HG02852 (cell line): ENCODE measurements at regions not wholly inside any gene's neighbourhood (a gene's known extent, or its start where the extent isn't known, plus 50 kb on each side); places are given as distances from the start of the nearest gene placed in this dataset.
"Not testable (repeated sequence)": the region's sequence is repeated elsewhere in the genome, so short reads cannot be mapped to it uniquely, and the experiment has no call there.

ENCODE experiments used
- ATAC-seq: cut with Tn5 transposase; IDR thresholded peaks from one replicate; pipeline ENCODE4 v1.9.1; 2021; ENCODE audit warnings: mild to moderate bottlenecking, moderate library complexity; ENCODE audit not compliant: unreplicated experiment

GRCh38 chrX:115909017-115909416 is 261.5 kb upstream of the AGTR2 start:
- ATAC-seq: no peak

- no peak for ATAC-seq
Measured at GRCh38 chrX:115911967-115912366, 258.6 kb upstream of the AGTR2 start.

- peak; percentile 92 for ATAC-seq
Measured at GRCh38 chrX:115912372-115912897, 258.1 kb upstream of the AGTR2 start.

GRCh38 chrX:115913575-115913974 is 257.0 kb upstream of the AGTR2 start:
- peak; percentile 44 for ATAC-seq

GRCh38 chrX:115915625-115916024 is 254.9 kb upstream of the AGTR2 start:
- ATAC-seq: not testable (repeated sequence)

GRCh38 chrX:115929480-115929879 is 241.1 kb upstream of the AGTR2 start:
- no peak for ATAC-seq

GRCh38 chrX:115936008-115936407 is 234.5 kb upstream of the AGTR2 start:
- no peak for ATAC-seq

GRCh38 chrX:115939070-115939469 is 231.5 kb upstream of the AGTR2 start:
- ATAC-seq: peak; percentile 53

GRCh38 chrX:115939636-115940160 is 230.8 kb upstream of the AGTR2 start:
- no peak for ATAC-seq

- ATAC-seq: peak; percentile 17
Measured at GRCh38 chrX:115940348-115940747, 230.2 kb upstream of the AGTR2 start.

GRCh38 chrX:115940888-115941332 is 229.6 kb upstream of the AGTR2 start:
- ATAC-seq: peak; percentile 61

- no peak for ATAC-seq
Measured at GRCh38 chrX:115941388-115941787, 229.2 kb upstream of the AGTR2 start.

- ATAC-seq: no peak
Measured at GRCh38 chrX:115946059-115946458, 224.5 kb upstream of the AGTR2 start.

- no peak for ATAC-seq
Measured at GRCh38 chrX:115948018-115948923, 222.3 kb upstream of the AGTR2 start.

GRCh38 chrX:115949900-115950822 is 220.4 kb upstream of the AGTR2 start:
- ATAC-seq: no peak

GRCh38 chrX:115952417-115953092 is 218.0 kb upstream of the AGTR2 start:
- no peak for ATAC-seq

- no peak for ATAC-seq
Measured at GRCh38 chrX:115957862-115958490, 212.6 kb upstream of the AGTR2 start.

- no peak for ATAC-seq
Measured at GRCh38 chrX:115958687-115959359, 211.7 kb upstream of the AGTR2 start.

GRCh38 chrX:115960440-115961084 is 210.0 kb upstream of the AGTR2 start:
- ATAC-seq: no peak
